22Rv1 (cell line): ENCODE measurements at regions not wholly inside any gene's neighbourhood (a gene's known extent, or its start where the extent isn't known, plus 50 kb on each side); places are given as distances from the start of the nearest gene placed in this dataset.

ENCODE experiments used
- CTCF ChIP-seq: fragments of 450-650 bp; IDR thresholded peaks from 2 replicates; pipeline ENCODE4 v1.5.1; 2017; ENCODE audit warnings: mild to moderate bottlenecking
- ZFX ChIP-seq: fragments of 450-650 bp; IDR thresholded peaks from 2 replicates; pipeline ENCODE4 v1.6.1; 2017; ENCODE audit warnings: antibody characterized with exemption, borderline replicate concordance

GRCh38 chr1:96926176-96926575, 204.6 kb downstream of the PTBP2 start:
- TF ChIP-seq CTCF: no peak
- no peak for TF ChIP-seq ZFX
